Ovary (tissue), 7 donors: ENCODE measurements at regions not wholly inside any gene's neighbourhood (a gene's known extent, or its start where the extent isn't known, plus 50 kb on each side); places are given as distances from the start of the nearest gene placed in this dataset.

Source experiments
- DNase-seq, 5 donors: peaks; one replicate each; pipeline ENCODE4 v3.0.0-alpha.2; 2019 to 2020
- H3K27ac ChIP-seq, 2 donors: fragments of 200-600 bp; one replicate each; pipeline versions ENCODE4 v1.5.1 to v1.8.0; 2019 to 2022
- H3K27me3 ChIP-seq: fragments of 200-600 bp; one replicate; pipeline ENCODE4 v1.8.0; 2022
- H3K36me3 ChIP-seq: fragments of 200-600 bp; sonication (generic); one replicate; pipeline ENCODE4 v1.5.1; 2019
- H3K4me1 ChIP-seq: one replicate; pipeline ENCODE4 v1.8.1; 2013; ENCODE audit warnings: mild to moderate bottlenecking, moderate library complexity; ENCODE audit not compliant: insufficient read depth
- H3K4me3 ChIP-seq: fragments of 200-600 bp; sonication (generic); one replicate; pipeline ENCODE4 v1.5.1; 2017
- H3K9me3 ChIP-seq, 2 donors: fragments of 200-600 bp in 1 of 2; sonication (generic) in 1 of 2; one replicate each; pipeline versions ENCODE4 v1.5.1 to v1.8.1; 2013 to 2019; ENCODE audit warnings: mild to moderate bottlenecking in 1 of 2, moderate library complexity in 1 of 2
- EP300 ChIP-seq: sonication (generic); formaldehyde crosslinking; IDR thresholded peaks from one replicate; pipeline ENCODE4 v1.6.1; 2017; ENCODE audit warnings: antibody characterized with exemption
- POLR2A ChIP-seq: fragments of 450-650 bp; IDR thresholded peaks from one replicate; pipeline ENCODE4 v1.6.1; 2017; ENCODE audit warnings: antibody characterized with exemption, mild to moderate bottlenecking, moderate library complexity
- WGBS, 3 donors: extraction: QIAGEN DNeasy Blood & Tissue Kit in 1 of 3; methylation state at CpG; one replicate each; pipeline versions ENCODE4 v1.1.5 to v1.1.7; 2013 to 2017; 5-methylcytosine and 5-hydroxymethylcytosine counted together
- intact Hi-C, 4 donors: fragments of 100-400 bp; cut with DNase I; formaldehyde crosslinking; loops; one replicate each; pipeline versions ENCODE4 v1.11.0 to v1.15.1; 2022 to 2023
- TF ChIP-seq, protein P1 (sequence below), 3 donors: fragments of 450-650 bp in 2 of 3; fragments of 200-600 bp in 1 of 3; IDR thresholded peaks; one replicate each; pipeline versions ENCODE4 v1.5.1 to v1.8.0; 2016 to 2022; ENCODE audit warnings: antibody characterized with exemption in 3 of 3, mild to moderate bottlenecking in 1 of 3
- donor health status: DM: no; HTN: no; CAD: no; lungs with moderate emphysema.
- donor health status: DM: no; HTN: no; CAD: no.
- donor health status: Bipolar disorder and iron deficiency.
- donor health status: DM: no; HTN: no; CAD: no.
- donor health status: DM: yes; HTN: yes; CAD: no.

DNA sequence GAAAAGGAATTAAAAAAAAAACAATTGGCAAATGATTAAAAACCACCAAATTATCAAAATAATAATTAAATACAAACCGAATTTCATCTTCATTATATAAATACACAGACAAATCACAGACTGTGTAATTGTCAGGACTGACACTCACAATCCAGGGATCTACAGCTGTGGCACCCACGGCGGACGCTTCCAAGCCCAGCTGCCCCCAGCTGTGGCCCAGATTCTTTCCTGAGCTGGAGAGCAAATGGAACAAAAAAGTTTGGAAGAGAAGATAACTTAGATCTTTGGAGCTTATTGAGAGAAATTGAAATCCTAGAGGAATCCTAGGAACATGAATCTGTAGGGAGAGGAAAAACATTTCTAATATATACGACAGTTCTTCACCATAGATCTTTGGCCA is 316.1 kb downstream of the OTUD1 start:
- Histone ChIP-seq H3K4me1 (no peaks in the 10 kb centered on the region), H3K4me3 (no peak overlapping the region), H3K36me3 (no peaks in the 10 kb centered on the region), H3K27me3 (no peaks in the 10 kb centered on the region), H3K27ac (no peak overlapping the region), H3K9me3 (no peaks in the 10 kb centered on the region)
- intact Hi-C loops: no loop called here
- DNase-seq: no peak
- 25 to 48% (median 27%) methylated on average over 5 of the region's 5 CpGs for WGBS, 3 donors
- no peak for TF ChIP-seq EP300

DNA sequence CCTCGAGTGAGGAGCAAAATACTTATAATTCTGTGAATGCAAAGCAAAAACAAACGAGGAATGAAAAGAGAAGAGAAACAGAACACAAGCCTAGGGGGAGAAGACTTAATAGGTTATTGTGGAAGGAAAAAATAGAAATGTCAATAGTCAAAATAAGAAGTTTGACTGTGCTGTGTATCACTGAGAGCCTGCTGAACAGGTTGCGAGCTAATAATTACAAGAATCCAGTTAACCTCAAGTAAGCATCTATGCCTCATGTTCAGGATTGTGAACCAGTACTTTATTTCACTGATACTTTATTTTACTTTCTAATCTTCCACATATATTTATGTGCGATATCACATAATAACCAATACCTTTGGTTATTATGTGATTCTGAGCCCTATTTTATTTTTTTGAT is 316.7 kb downstream of the OTUD1 start:
- Histone ChIP-seq H3K4me3 (no peak overlapping the region), H3K4me1 (no peaks in the 10 kb centered on the region), H3K27ac (no peak overlapping the region), H3K27me3 (no peaks in the 10 kb centered on the region), H3K9me3 (no peaks in the 10 kb centered on the region), H3K36me3 (no peaks in the 10 kb centered on the region)
- DNase-seq: no peak
- TF ChIP-seq, protein P1, sequence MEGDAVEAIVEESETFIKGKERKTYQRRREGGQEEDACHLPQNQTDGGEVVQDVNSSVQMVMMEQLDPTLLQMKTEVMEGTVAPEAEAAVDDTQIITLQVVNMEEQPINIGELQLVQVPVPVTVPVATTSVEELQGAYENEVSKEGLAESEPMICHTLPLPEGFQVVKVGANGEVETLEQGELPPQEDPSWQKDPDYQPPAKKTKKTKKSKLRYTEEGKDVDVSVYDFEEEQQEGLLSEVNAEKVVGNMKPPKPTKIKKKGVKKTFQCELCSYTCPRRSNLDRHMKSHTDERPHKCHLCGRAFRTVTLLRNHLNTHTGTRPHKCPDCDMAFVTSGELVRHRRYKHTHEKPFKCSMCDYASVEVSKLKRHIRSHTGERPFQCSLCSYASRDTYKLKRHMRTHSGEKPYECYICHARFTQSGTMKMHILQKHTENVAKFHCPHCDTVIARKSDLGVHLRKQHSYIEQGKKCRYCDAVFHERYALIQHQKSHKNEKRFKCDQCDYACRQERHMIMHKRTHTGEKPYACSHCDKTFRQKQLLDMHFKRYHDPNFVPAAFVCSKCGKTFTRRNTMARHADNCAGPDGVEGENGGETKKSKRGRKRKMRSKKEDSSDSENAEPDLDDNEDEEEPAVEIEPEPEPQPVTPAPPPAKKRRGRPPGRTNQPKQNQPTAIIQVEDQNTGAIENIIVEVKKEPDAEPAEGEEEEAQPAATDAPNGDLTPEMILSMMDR (IDR thresholded peaks at IDR 0.05): no peak
- TF ChIP-seq EP300 (no peak), POLR2A (no peak)
- intact Hi-C loops: no loop called here
- 62 to 73% (median 63%) methylated on average over 4 of the region's 4 CpGs for WGBS, 3 donors

DNA sequence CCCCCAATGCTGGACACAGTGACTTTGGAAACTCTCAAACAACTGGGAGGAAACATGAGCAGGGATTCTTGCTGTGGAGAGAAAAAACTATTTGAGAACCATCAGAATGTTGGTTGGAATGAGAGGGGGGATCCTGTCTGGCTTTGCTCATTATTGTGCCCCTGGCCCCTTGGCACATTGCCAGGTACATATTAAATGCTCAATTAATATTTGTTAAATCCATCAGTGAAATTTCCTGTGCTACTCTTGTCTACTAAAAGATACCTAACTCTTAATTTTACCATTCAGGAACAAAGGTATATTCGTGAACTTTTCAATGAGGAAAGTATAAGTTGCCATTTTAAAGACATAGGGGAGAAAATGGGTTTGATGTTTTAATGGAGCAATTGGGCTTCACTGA is 329.4 kb downstream of the OTUD1 start:
- Histone ChIP-seq H3K9me3 (no peaks in the 10 kb centered on the region), H3K27me3 (no peaks in the 10 kb centered on the region), H3K36me3 (no peaks in the 10 kb centered on the region), H3K4me3 (no peak overlapping the region), H3K27ac (no peak overlapping the region), H3K4me1 (no peaks in the 10 kb centered on the region)
- intact Hi-C loops: no loop called here
- 88 to 97% (median 90%) methylated on average over 1 of the region's 1 CpG for WGBS, 3 donors
- DNase-seq: no peak
- TF ChIP-seq POLR2A (no peak), EP300 (no peak)
- TF ChIP-seq, protein P1 (IDR thresholded peaks at IDR 0.05): no peak

DNA sequence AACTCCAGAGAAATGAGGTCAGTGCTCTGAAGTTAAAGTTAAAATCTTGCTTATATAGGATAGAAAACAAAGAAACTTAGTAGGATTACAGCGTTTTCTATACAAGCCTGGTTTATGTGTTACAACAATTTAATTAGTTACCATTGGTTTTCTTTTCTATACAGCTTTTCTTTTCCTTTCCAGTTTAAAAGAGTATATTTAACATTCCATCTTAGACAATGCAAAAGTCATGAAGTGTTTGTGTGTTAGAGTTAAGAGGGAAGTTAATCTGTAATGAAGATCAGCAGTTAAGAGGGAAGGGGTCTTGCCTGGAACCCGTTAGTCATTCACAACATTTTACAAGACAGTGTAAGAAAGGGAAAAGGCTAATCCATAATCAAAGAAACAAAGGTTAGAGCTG is 338.3 kb downstream of the OTUD1 start:
- Histone ChIP-seq H3K36me3 (no peaks in the 10 kb centered on the region), H3K4me3 (no peak overlapping the region), H3K27me3 (no peaks in the 10 kb centered on the region), H3K4me1 (no peaks in the 10 kb centered on the region), H3K9me3 (no peaks in the 10 kb centered on the region), H3K27ac (no peak overlapping the region)
- 57 to 66% (median 65%) methylated on average over 2 of the region's 2 CpGs for WGBS, 3 donors
- no peak for TF ChIP-seq EP300
- TF ChIP-seq POLR2A: no peak
- TF ChIP-seq, protein P1 (IDR thresholded peaks at IDR 0.05): no peak
- intact Hi-C loops: no loop called here
- DNase-seq: no peak

DNA sequence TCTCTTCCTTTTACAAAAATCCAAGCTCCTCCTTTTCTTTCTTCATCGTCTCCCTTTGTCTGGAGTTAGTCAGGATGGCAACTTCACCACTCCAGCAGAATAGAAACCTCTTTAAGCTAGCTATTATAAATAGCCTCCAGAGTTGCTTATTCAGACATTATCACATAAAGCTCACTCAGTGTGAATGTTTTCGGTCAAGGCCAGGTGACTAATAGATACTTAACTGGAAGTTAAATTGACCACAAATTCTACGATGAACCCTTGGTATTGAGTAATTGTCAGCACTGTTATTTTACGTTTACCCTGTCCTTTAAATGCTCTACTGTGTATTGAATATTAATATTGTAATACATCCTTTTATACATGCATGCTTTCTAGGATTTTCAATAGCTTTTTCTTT is 340.4 kb downstream of the OTUD1 start:
- intact Hi-C loops: no loop called here
- 38 to 66% (median 47%) methylated on average over 4 of the region's 4 CpGs for WGBS, 3 donors

More for the DNA sequence above, 340.4 kb downstream of the OTUD1 start:
- no peaks in the 10 kb centered on the region for H3K36me3 ChIP-seq
- no peak overlapping the region for H3K27ac ChIP-seq
- no peak overlapping the region for H3K4me3 ChIP-seq
- H3K4me1 ChIP-seq: no peaks in the 10 kb centered on the region
- no peaks in the 10 kb centered on the region for H3K9me3 ChIP-seq
- no peak for DNase-seq
- TF ChIP-seq, protein P1 (IDR thresholded peaks at IDR 0.05): no peak
- no peak for TF ChIP-seq EP300
- no peak for TF ChIP-seq POLR2A
- no peaks in the 10 kb centered on the region for H3K27me3 ChIP-seq
